Activated T-cell treated with anti-CD3 and anti-CD28 coated beads for 4 hours (primary cell): ENCODE measurements at regions not wholly inside any gene's neighbourhood (a gene's known extent, or its start where the extent isn't known, plus 50 kb on each side); places are given as distances from the start of the nearest gene placed in this dataset.

Source experiments
- DNase-seq: peaks from one replicate; pipeline ENCODE4 v3.0.0-alpha.2; 2020

DNA sequence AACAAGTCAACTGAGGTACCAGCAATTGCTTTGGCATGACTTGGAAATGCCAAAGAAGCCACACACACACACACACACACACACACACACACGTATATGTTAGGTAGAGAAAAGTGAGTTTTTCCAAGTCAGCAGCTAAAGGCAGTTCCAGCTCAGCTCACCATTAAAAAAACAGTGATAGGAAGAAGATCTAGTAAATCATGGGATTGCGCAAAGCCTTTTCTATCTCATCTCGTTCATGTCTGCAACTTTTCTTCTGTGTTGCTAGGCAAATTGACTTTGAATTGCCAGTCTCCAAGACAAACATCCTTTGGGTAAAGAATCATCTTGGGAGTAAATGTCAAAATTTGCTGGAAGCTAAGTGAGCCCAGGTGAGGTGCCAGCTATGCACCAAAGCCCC is 500.1 kb downstream of the ENC1 start:
- DNase-seq, result no peak

GRCh38 chr5:74139589-74139988 is 500.9 kb downstream of the ENC1 start:
- DNase-seq, result no peak

- no peak for DNase-seq
Observed at GRCh38 chr5:74138721-74139120, 501.8 kb downstream of the ENC1 start.

DNA sequence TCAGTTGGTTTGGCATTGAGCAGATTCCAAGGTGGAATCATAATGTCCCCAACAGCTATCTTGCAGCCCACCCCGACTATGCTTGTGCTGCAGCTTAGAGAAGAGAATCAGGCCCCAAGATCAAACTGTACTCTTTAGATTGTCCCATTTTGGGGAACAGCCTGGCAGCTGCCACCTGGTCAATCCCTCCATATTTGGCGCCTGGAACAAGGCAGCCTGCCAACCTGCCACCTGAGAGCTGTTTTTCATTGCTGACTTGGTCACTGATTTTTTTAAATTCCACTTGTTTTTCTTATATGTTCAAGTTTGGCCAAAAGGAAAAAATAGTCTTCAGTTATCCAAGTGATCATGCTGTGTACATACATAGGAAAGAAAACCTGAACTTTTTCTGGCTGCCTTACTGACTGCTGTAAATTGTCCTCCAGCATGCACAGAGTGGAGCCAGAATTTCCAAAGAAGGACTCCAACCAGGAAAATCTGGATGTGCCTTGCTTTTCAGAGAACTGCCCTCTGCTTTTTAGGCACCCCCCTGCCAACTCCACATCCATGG is 504.2 kb downstream of the ENC1 start:
- no peak for DNase-seq

- no peak for DNase-seq
Observed at GRCh38 chr5:74135033-74135432, 505.5 kb downstream of the ENC1 start.

GRCh38 chr5:74132485-74132884 is 506.5 kb downstream of the ARHGEF28 start:
- DNase-seq, result no peak

- no peak for DNase-seq
Observed at GRCh38 chr5:74131250-74131649, 505.3 kb downstream of the ARHGEF28 start.

- DNase-seq, result no peak
Observed at GRCh38 chr5:74130155-74130897, 504.3 kb downstream of the ARHGEF28 start.

DNA sequence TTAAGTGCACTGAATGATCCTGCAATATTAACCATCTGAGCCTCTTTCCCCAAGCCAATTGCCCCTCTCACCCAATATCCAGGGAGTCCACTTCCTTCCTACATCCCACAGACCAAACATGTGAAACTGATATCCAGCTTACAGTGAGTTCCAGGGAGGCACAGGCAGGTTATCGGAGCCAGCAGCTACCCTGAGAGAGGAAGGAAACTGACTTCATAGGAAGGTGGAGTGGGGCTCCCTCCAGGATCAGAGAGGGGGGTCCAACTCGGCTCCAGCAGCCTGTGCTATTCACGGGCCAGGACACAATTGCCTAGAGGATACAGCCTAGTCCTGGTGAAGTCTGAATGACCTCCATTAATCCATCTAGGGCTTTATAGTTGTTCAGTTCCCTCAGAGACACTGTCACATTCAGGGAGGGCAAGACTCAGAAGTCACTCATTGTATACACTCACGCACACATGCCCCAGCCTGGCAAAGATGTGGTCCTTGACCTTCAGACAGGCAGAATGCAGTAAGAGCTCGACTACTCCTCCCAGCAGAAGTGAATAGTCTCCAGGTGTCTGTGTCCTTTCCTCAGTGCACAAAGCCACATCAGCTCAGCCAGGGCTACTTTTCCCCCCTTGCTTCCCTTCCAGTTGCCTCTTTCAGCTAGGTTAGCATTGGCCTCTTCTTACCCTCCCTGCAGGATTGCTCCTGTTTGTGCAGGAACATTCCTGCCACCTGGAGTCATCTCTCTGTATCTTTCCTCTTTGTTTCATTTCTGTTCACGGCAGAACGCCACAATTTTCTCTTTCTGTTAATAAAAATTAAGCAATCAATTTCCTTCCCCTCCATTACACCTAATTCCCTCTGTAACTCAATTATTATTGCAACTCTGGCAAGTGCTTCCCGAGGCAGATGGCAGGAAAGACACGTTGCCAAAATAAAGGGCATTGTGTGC is 501.7 kb downstream of the ARHGEF28 start:
- no peak for DNase-seq

- DNase-seq, result no peak
Observed at GRCh38 chr5:74126294-74126693, 500.3 kb downstream of the ARHGEF28 start.

DNA sequence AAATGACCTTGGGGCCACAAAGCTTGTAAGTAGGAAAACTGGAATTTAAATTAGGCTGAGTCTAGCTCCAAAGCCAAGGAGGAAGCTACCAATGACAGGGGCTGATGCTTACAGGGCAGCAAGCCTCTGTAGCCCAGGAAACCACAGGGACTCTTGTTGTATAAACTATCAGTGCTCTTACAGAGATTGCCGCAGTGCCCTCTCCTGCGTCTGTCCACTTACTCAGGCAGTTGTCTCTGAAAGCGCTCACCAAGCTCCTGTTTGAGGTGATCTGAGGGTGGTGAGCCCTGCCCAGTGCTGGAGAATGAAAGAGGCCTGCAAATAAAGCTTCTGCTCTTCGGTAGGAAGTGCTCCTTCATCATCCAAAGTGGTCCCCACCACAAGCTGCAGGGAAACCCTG is 498.8 kb downstream of the ARHGEF28 start:
- no peak for DNase-seq

DNA sequence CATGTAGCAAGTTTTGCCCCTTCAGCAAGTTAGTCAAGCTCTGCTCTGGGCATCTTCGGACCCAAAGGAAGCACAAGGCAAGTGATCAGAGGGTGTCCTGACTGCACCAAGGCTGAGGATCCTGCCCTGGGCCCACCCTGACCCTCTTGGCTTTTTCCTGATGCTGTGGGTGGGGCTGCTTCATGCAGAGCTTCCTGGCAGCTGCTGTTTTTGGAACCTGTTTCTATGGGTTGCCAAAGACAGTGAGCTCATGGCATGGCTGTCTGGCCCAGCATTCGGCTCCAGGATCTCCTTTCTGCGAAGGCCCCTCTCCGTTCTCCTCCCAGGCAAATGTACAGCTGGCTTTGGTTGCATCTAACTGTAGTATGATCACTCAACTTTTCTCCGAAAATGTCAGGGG is 497.9 kb downstream of the ARHGEF28 start:
- no peak for DNase-seq

DNA sequence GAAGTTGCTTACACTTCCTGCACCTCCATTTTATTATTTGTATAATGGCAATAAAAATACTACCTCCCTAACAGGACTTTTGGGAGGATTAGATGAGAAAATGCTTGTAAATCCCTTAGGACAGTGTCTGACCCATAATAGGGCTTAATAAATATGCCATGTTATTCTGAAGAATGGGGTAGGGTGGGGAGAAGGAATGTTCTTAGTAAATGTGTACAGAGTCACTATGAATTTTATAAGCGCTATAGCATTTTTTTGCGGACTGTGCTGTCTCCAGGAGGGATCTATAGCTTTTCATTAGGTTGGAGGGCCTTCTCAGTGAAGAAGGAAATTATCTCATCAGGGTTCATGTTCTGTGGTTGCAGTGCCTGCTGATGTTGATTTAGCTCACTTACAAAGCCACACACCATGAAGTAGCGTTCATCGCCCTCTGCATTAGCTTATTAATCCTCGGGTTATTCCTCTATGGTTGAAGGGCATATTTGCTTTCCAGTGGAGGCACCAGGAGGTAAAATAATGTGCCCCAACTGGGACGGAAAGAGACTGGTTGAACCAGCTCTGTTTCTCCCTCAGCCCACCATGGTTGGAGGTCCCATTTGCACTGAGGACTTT is 497.1 kb downstream of the ARHGEF28 start:
- DNase-seq, result no peak

- no peak for DNase-seq
Observed at GRCh38 chr5:74122175-74122574, 496.2 kb downstream of the ARHGEF28 start.

DNA sequence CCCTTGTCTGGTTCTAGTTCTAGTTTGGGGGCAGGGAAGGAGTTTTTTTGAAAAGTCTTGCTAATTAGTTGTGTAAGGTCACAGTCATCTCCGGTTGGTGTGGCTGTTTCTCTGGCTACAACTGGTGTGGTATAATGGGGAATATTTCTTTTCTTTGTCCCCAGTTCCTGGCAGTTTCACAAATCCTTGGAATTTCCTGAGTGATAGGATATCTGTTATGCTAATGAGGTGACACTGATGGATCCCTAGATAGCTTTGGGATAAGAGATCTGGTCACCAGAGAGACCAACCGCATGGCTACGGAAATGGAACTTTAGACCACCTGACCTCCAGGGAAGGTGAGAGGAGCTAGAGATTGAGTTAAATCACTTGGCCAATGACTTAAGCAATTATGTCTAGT is 494.6 kb downstream of the ARHGEF28 start:
- no peak for DNase-seq

DNA sequence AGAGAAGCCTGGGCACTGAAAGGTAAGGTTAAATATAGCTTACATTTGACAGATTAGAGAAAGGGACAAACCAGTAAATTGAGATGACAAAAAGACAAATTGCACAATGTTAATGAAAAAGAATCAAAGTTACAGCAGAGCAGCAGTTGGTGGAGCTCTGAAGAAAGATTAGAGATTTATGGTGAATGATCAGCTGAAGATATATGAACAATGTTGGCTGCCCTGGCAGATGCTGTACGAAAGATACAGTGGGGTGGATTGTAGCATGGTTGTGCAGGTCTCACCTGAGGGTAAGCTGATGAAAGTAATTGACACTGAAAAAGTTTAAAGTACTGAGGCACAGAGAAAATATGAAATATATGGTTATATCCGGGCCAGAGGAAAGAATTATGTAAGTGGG is 492.1 kb downstream of the ARHGEF28 start:
- no peak for DNase-seq

DNA sequence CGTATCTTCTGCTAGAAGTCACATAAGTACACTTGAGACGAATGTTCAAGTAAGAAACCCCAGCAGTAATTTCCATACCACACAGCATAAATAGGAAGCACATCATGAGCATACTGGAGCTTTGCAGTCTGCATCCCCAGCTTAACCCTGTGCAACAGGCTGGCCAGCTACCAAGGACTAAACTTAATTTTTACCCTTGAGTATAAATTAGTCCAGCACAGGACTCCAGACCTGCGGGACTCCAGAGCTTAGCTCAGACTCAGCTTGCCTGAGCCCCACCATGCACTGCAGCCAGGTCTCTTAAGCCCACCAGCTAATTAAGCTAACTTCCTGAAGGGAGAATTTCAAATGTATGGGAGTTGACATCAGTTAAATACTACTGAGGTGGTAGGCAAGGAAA is 491.0 kb downstream of the ARHGEF28 start:
- no peak for DNase-seq

DNA sequence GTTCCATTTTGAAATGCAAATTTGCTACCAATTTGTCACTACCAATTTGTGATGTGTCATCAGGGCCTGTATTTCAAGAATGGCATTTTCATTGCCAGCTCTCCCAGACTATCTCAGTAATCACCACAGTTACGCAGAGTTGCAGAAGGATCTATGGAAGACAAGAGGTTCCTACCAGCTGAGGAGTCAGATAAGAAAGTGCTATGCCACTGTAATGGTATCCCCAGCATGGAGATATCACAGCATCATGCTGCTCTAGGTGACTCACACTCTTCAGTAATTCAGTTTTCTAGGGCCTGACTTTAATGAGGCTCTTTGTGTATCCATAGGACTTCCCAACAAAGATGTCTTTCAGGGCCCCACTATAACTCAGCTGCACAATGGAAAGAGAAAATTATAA is 490.3 kb downstream of the ARHGEF28 start:
- DNase-seq, result no peak

- no peak for DNase-seq
Observed at GRCh38 chr5:74113927-74114326, 487.9 kb downstream of the ARHGEF28 start.

GRCh38 chr5:74113196-74113540 is 487.2 kb downstream of the ARHGEF28 start:
- no peak for DNase-seq

DNA sequence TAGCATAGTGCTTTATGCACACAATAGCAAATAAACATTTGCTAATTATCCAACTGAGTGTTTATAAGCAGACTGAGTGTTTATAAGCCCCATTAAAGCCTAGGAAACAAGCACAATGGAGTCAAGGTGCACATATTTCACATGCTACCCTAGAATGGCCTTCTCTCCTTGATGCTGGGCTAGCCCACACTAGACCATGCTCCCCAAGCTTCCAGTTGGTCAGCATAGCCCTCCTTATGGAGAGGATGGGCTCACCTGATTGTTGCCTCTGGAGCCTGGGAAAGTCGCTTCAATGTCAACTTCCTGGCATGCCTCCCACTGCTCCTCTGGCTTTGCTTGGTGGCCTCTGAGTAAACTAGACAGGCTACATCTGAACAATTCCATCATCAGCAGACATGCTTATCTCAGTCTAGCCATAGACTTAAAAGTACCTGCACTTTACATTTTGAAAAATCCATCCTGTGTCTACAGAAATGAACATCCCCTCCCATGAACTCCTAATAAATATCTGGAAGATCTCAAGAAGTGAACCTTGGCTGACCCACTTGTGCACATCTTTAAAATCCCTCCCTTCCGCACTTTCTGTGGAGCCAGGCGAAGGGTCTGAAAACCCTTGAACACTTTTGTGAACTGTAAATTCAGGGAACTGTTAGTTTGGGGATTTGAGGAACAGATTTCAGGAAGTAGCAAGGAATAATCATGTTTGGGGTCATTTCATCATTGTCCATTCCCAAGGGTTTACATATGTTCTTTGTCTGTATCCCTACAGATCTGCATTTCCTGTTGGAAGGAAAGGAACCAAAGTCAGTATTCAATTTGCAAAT is 486.6 kb downstream of the ARHGEF28 start:
- DNase-seq, result no peak

DNA sequence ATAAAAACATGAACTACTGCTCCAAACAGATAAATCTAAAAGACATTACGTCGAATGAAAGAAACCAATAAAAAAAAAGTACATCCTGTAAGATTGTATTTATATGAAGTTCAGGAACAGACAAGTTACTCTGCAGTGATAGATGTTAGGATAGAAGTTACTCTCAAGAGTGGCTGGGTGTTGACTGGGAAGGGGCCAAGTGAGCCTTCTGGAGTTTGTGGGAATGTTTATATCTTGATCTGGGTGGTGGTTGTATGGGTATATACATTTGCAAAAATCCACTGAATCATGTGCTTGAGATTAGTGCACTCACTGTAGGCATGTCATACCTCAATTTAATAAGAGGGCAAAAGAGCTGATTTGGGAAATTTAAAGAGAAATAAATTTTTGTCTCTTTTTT is 485.8 kb downstream of the ARHGEF28 start:
- no peak for DNase-seq

GRCh38 chr5:74109344-74109743 is 483.3 kb downstream of the ARHGEF28 start:
- DNase-seq, result no peak
